K562 (cell line): ENCODE measurements at regions not wholly inside any gene's neighbourhood (a gene's known extent, or its start where the extent isn't known, plus 50 kb on each side); places are given as distances from the start of the nearest gene placed in this dataset.

Source experiments
- ARID3A ChIP-seq: IDR thresholded peaks from 2 replicates; pipeline ENCODE4 v1.6.1; 2012; ENCODE audit warnings: low read depth, low read length, improper control_type of control experiment, borderline replicate concordance
- CCAR2 ChIP-seq: fragments of 200-400 bp; formaldehyde crosslinking; IDR thresholded peaks from 2 replicates; pipeline ENCODE4 v1.6.1; 2017; ENCODE audit warnings: mild to moderate bottlenecking, low read depth, low read length
- ETS2 ChIP-seq: IDR thresholded peaks from 2 replicates; pipeline ENCODE4 v1.6.1; 2016; ENCODE audit warnings: borderline replicate concordance, missing genetic modification characterization, mild to moderate bottlenecking, moderate library complexity, missing compliant biosample characterization; ENCODE audit not compliant: poor library complexity, severe bottlenecking
- EWSR1 ChIP-seq: fragments of 450-650 bp; IDR thresholded peaks from 2 replicates; pipeline ENCODE4 v1.6.1; 2018; ENCODE audit warnings: borderline replicate concordance, mild to moderate bottlenecking, low read depth, moderate library complexity; ENCODE audit not compliant: partially characterized antibody
- FOXM1 ChIP-seq, 2 experiments: fragments of 450-650 bp in 1 of 2; sonication (generic) in 1 of 2; formaldehyde crosslinking in 1 of 2; IDR thresholded peaks; 2 replicates each; pipeline versions ENCODE4 v1.6.1 to v1.9.0; 2017 to 2022; ENCODE audit warnings: low read depth in 2 of 2, mild to moderate bottlenecking in 2 of 2, missing genetic modification reagents in 1 of 2, moderate library complexity in 1 of 2
- IRF2 ChIP-seq: sonication (generic); formaldehyde crosslinking; IDR thresholded peaks from 2 replicates; pipeline ENCODE4 v1.8.1; 2022; ENCODE audit warnings: mild to moderate bottlenecking, missing genetic modification reagents
- MAFF ChIP-seq: IDR thresholded peaks from 2 replicates; pipeline ENCODE4 v1.6.1; 2012; ENCODE audit warnings: low read length, improper control_type of control experiment
- MEF2D ChIP-seq: conservative IDR thresholded peaks from 2 replicates; pipeline ENCODE4 v1.6.1; 2016; ENCODE audit warnings: low read depth, missing genetic modification characterization, missing compliant biosample characterization
- MXI1 ChIP-seq: IDR thresholded peaks from 2 replicates; pipeline ENCODE4 v1.6.1; 2011; ENCODE audit warnings: low read depth, mild to moderate bottlenecking, improper control_type of control experiment, low read length
- SMAD2 ChIP-seq: fragments of 150-350 bp; IDR thresholded peaks from 2 replicates; pipeline ENCODE4 v1.6.1; 2014; ENCODE audit warnings: low read depth, mild to moderate bottlenecking, low read length
- SOX6 ChIP-seq: fragments of 450-650 bp; IDR thresholded peaks from 2 replicates; pipeline ENCODE4 v1.6.1; 2014; ENCODE audit warnings: mild to moderate bottlenecking
- SRSF7 ChIP-seq: fragments of 200-400 bp; formaldehyde crosslinking; optimal IDR thresholded peaks from 2 replicates; pipeline ENCODE3; 2017; ENCODE audit warnings: mild to moderate bottlenecking, low read depth, low read length
- TSHZ1 ChIP-seq: fragments of 250-450 bp; sonication (Bioruptor Pico); IDR thresholded peaks from 2 replicates; pipeline ENCODE4 v1.4.0; 2020; ENCODE audit warnings: mild to moderate bottlenecking, moderate library complexity
- ZNF140 ChIP-seq: fragments of 250-450 bp; sonication (Bioruptor Pico); IDR thresholded peaks from 2 replicates; pipeline ENCODE4 v1.8.0; 2021; ENCODE audit warnings: moderate library complexity, mild to moderate bottlenecking, inconsistent platforms
- ZNF146 ChIP-seq: IDR thresholded peaks from one replicate; pipeline ENCODE4 v1.6.1; 2018; ENCODE audit warnings: missing compliant biosample characterization; ENCODE audit not compliant: unreplicated experiment
- ZNF41 ChIP-seq: fragments of 250-450 bp; sonication (Bioruptor Pico); conservative IDR thresholded peaks from 2 replicates; pipeline ENCODE4 v1.4.0; 2020; ENCODE audit warnings: mild to moderate bottlenecking
- ZNF444 ChIP-seq: fragments of 250-450 bp; sonication (Bioruptor Pico); IDR thresholded peaks from 2 replicates; pipeline ENCODE4 v1.4.0; 2020; ENCODE audit warnings: mild to moderate bottlenecking, moderate library complexity
- ZNF589 ChIP-seq: fragments of 200-800 bp; sonication (Bioruptor generic); IDR thresholded peaks from 2 replicates; pipeline ENCODE4 v1.6.1; 2016; ENCODE audit warnings: low read depth, missing genetic modification characterization, missing compliant biosample characterization
- TF ChIP-seq, protein P1 (sequence below): sonication (generic); formaldehyde crosslinking; IDR thresholded peaks from 2 replicates; pipeline ENCODE4 v1.8.1; 2022; ENCODE audit warnings: missing genetic modification reagents
- TF ChIP-seq, protein P2 (sequence below): IDR thresholded peaks from 3 replicates; pipeline ENCODE4 v1.6.1; 2011; ENCODE audit warnings: borderline replicate concordance, mild to moderate bottlenecking, moderate library complexity; ENCODE audit not compliant: insufficient read length; ENCODE audit errors: extremely low read depth

- TF ChIP-seq, protein P1, sequence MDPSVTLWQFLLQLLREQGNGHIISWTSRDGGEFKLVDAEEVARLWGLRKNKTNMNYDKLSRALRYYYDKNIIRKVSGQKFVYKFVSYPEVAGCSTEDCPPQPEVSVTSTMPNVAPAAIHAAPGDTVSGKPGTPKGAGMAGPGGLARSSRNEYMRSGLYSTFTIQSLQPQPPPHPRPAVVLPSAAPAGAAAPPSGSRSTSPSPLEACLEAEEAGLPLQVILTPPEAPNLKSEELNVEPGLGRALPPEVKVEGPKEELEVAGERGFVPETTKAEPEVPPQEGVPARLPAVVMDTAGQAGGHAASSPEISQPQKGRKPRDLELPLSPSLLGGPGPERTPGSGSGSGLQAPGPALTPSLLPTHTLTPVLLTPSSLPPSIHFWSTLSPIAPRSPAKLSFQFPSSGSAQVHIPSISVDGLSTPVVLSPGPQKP (CRISPR knock-in tag): no peak
- TF ChIP-seq IRF2 (CRISPR knock-in tag): no peak
- no peak for TF ChIP-seq ARID3A
- TF ChIP-seq MXI1: no peak
- no peak for TF ChIP-seq ZNF140 (CRISPR knock-in tag)
- TF ChIP-seq TSHZ1 (CRISPR knock-in tag): no peak
- no peak for TF ChIP-seq EWSR1
- TF ChIP-seq CCAR2: no peak
- no peak for TF ChIP-seq ETS2 (tag)
- TF ChIP-seq ZNF146: no peak
- TF ChIP-seq ZNF589 (CRISPR knock-in tag): peak; percentile 92
- no peak for TF ChIP-seq MAFF
- TF ChIP-seq ZNF41 (CRISPR knock-in tag): peak; percentile 67; the same call in 1 of the 2 replicates
- TF ChIP-seq ZNF444 (CRISPR knock-in tag): no peak
- TF ChIP-seq, protein P2, sequence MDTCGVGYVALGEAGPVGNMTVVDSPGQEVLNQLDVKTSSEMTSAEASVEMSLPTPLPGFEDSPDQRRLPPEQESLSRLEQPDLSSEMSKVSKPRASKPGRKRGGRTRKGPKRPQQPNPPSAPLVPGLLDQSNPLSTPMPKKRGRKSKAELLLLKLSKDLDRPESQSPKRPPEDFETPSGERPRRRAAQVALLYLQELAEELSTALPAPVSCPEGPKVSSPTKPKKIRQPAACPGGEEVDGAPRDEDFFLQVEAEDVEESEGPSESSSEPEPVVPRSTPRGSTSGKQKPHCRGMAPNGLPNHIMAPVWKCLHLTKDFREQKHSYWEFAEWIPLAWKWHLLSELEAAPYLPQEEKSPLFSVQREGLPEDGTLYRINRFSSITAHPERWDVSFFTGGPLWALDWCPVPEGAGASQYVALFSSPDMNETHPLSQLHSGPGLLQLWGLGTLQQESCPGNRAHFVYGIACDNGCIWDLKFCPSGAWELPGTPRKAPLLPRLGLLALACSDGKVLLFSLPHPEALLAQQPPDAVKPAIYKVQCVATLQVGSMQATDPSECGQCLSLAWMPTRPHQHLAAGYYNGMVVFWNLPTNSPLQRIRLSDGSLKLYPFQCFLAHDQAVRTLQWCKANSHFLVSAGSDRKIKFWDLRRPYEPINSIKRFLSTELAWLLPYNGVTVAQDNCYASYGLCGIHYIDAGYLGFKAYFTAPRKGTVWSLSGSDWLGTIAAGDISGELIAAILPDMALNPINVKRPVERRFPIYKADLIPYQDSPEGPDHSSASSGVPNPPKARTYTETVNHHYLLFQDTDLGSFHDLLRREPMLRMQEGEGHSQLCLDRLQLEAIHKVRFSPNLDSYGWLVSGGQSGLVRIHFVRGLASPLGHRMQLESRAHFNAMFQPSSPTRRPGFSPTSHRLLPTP: no peak
- peak; percentile 90 for TF ChIP-seq FOXM1 (IDR thresholded peaks at IDR 0.05; ENCODE audit: low read depth)
- TF ChIP-seq FOXM1 (CRISPR knock-in tag; IDR thresholded peaks at IDR 0.05; ENCODE audit: low read depth): no peak
- TF ChIP-seq SOX6: peak; percentile 91
- no peak for TF ChIP-seq MEF2D (tag)
- no peak for TF ChIP-seq SRSF7
- no peak for TF ChIP-seq SMAD2
Observed at GRCh38 chr15:87671289-87671688, 585.2 kb downstream of the NTRK3 start (continued).
